T-helper 1 cell (primary cell): ENCODE measurements at regions not wholly inside any gene's neighbourhood (a gene's known extent, or its start where the extent isn't known, plus 50 kb on each side); places are given as distances from the start of the nearest gene placed in this dataset.
"Not testable (repeated sequence)": the region's sequence is repeated elsewhere in the genome, so short reads cannot be mapped to it uniquely, and the experiment has no call there.

Experiments
- DNase-seq, 5 donors: peaks; one replicate each; pipeline ENCODE4 v3.0.0-alpha.2; 2012 to 2020

DNA sequence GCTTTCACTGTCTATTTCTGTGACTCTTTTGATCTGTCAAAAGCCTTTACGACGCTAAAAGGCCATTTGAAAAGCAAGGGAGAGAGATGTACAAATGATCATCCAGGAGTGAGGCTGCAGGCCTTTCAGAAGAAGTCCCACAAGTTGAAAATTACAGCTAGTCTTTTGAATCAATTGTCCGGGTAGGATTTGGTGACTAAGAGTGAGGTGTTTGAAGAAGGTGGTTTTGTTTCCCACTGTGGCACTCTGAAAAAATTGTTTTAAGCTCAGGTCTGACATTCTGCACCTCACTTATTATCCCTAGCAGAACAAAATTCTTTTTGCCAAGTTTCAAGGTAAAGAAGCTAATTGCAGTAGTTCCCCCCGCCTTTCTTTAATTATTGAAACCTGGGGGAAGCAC, 50.8 kb upstream of the TMEM108 start:
- DNase-seq: no peak

DNA sequence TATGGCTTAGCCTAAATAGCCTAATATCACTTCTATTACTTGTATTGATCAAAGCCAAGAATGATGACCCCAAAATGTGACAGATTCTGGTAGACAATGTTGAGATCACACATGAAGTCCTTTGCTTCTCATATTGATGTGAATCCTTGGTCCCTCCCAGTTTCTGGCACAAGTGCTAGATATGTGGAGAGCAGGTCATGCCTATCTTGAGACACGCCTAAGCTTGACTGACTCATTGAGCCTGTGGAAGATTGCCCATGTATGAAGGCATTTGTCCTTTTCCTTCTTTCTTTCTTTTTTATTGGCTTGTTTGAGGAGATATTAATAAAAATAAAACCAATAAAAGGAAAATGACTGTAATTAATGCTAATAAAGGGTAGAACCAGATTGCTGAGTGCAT, 54.0 kb upstream of the TMEM108 start:
- no peak for DNase-seq

DNA sequence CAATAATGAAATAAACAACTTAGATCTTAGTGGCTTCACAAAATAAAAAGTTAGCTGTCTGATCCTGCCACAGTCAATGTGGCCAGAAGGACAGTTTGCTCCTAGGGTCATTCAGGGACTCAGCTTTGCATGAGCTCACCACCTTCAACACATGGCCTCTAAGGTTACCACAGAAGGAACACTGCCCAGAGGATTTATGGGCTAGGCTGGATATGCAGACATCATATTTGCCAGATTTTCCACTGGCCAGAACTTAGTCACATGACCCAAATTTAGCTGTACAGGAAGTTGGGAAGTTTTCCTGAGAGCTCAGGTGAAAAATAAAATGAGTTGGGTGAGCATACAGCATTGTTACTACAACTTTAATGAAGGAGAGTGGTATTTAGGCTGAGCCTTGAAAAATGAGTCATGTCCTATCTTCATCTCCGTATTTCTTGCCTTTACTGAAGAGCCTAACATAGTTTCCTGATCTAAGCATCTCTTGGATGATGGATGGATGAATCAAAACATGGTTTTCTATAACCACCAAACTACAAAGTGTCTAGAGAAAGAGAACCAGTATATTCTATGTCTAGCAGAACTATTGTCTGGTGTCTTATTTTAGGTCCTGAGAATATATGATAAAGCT, 54.9 kb upstream of the TMEM108 start:
- no peak for DNase-seq

DNA sequence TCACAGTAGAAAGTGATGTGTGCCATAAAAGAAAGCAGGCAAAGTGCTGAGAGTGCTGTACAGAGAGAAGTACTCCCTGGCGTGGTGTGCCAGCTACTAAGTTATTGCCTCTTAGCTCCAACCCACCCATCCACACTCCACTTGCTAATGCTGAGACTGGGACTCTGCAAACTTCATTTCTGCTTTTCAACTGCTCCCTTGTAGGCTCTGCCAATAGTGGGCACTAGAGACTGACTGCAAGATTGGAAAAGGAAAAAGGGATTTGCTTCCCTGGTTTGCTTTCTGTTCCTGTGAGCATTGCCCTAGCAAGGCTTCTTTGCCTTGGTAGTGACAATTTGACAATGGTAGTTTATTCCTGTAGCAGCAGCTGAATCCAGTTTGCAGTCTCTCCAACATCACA, 56.5 kb upstream of the TMEM108 start:
- DNase-seq: no peak

DNA sequence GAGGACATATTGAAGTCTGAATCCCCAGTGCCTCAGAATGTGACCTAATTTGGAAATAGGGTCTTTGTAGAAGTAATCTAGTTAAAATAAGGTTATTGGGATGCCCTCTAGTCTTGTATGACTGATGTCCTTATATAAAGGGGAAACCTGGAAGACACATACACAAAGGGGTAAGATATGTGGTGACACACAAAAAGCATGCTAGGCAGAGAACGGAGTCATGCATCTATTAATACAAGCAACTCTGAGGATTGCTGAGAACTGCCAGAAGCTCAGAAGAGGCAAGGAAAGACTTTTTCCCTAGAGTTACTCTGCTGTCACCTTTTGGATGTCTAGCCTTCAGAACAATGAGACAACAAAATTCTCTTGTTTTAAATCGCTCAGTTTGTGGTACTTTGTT, 58.1 kb upstream of the TMEM108 start:
- DNase-seq: no peak

DNA sequence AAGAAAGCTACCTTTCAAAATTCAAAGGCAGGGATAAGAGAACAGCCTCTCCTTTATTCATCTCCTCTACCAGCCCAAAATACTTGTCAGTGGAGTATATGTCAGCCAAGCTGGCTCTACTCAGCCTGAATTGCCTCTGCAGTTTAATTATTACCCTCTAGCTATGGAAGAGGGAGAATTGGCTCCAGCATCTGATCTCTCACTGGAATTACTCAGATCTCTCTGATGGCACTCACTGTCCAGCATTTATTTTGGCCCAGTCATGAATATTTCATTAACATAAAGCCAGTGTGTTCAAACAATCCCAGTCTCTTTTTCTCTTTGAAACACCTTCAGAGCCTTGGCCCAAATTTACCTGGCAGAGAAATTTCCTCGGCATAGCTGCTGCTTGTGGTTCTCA, 58.6 kb upstream of the TMEM108 start:
- no peak for DNase-seq

DNA sequence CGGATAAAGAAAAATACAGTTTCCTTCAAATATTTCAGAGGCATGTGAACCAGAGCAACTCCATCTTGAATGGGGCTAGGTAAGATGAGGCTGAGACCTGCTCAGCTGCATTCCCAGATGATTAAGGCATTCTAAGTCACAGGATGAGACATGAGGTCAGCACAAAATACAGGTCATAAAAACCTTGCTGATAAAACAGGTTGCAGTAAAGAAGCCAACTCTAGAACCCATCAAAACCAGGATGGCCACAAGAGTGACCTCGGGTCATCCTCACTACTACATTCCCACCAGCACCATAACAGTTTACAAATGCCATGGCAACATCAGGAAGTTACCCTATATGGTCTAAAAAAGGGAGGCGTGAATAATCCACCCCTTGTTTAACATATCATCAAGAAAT, 59.2 kb upstream of the TMEM108 start:
- DNase-seq: not testable (repeated sequence)

DNA sequence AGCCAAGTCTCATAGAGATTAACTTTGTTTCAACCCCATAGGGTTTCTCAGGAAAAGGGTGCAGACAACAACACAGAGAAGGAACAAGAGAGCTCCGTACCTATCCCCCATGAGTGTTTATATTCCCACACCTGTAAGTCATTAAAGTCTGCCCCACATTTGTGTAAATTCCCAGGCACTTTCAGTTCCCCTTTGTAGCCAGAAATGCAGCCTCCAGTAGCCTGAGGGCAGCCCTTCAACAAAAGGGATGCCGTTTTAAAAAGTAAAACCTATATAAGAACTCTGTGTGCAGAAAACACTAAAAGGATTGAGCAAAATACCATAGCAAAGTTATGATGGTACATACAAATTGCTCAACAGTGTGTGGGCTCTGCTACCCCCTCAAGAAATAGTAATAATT, 59.7 kb upstream of the TMEM108 start:
- DNase-seq: no peak

DNA sequence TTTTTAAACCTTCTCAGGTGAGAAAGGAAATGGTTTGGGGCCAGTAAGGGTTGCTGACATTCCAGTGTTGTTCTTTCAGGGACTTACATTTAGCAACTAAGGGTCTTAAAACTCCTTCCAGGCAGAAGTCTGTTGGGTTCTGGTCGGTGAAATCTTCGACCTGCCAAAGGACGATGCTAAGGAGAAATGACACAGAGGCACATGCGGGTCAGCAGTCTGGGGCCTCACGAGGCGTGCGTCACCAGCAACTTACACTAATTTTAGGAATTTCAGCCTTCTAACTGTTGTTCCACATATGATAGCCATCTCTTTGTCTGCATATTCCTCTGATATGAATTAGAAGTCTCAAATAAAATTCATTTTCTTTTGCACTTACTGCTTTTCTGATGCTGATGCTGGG, 64.1 kb upstream of the TMEM108 start:
- DNase-seq: no peak

DNA sequence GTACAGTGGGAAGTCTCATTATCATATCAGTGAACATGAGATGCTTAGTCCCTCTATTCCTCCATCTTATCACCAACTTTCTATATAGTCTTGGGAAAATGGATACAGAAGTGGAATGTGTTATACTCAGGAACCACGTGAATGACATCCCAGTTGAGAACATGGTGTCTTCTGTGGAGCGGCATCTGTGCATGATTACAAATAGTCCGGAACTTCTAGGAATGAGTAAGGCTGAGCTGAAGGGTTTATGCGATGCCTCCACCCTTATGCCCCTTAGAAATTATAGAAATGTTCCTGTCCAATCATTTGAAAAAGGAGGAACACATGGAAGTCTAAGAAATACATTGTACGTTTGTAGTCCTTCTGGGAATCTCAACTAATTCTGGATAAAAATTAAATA, 64.8 kb upstream of the TMEM108 start:
- no peak for DNase-seq

DNA sequence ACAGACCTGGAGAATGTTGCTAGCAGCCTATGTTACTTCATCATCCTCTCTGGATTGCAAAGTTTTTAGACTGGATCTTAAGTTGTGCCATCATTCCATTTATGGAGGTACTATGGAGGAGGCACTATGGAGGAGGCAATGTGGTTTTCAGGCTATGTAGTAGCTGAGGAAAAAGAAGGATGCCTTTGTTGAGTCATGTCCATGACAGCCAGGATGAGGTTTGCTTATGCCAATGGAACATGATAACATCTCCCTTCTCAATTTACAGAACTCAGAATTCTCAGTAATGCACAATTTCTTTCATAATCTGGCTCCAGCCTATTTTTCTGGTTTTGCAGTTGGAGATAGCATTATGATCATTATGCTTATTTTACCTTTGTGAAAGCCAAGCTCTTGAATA, 65.9 kb upstream of the TMEM108 start:
- no peak for DNase-seq

DNA sequence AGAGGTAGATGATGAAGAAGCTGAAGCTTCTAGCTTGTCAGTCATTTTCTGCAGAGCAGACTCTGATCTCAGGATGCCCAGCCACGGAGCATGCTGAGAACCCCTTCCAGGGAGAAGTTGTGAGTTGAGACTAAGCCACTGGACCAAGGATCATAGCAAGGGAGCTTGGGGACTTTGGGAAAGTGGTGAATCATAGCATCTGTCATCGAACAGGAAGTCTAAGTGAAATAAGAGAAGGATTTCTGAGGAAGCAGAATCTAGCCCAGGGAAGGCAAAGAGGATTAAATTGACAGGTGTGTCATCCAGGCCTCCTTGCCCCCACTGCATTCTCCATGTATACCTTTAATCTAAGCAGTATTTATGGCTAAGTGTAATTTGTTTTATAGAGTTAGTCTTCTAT, 71.8 kb upstream of the TMEM108 start:
- no peak for DNase-seq

DNA sequence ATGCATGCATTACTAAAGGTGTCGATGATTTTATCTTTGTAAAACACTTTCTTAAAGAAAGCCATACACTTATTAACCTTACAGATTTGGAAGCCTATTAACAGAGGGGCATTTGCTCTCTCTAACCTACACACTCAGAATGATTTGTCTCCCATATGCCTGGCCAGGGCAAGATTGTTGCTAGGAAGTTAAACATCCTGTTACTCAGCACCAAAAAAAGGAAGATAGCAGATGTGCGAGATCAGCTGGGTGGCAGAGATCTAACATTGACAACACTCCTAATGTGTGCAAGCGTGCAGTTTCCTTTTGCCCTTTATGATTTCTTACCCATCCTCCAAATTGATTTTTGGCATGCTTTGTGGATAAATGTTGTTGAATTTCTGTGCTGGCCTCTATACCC, 73.9 kb upstream of the TMEM108 start:
- no peak for DNase-seq

DNA sequence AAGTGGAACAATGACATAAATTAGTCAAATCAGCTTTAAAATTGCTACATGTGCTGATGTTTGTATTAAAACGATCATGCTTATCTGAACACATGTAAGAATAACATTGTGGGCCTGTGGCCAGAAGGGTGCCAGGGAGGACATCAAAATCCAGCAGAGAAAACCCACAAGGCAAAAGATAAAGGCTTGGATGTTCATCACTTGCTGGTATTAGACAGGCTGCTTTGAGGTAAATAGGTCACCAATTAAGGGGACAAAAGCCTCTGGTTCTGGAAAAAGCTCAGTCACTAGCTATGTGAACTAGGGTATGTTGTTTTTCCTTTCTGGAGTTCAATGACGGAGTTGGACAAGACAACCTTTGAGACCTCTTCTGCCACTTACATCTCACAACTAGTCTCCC, 74.4 kb upstream of the TMEM108 start:
- no peak for DNase-seq

DNA sequence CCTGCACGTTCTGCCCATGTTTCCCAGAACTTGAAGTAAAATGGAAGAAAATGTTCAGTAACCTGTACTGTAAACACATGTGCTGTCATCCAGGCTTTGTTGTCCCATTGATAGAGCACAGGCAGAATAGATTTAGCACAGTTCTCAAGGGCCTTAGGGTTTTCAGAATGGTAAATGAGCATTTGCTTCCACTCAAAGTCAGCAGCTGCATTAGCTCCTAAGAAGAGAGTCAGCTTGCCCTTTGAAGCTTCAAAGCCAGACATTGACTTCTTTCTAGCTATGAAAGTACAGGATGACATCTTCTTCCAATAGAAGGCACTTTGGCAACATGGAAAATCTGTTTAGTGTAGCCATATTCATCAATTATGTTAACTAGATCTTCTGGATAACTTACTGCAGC, 76.2 kb upstream of the TMEM108 start:
- DNase-seq: no peak

DNA sequence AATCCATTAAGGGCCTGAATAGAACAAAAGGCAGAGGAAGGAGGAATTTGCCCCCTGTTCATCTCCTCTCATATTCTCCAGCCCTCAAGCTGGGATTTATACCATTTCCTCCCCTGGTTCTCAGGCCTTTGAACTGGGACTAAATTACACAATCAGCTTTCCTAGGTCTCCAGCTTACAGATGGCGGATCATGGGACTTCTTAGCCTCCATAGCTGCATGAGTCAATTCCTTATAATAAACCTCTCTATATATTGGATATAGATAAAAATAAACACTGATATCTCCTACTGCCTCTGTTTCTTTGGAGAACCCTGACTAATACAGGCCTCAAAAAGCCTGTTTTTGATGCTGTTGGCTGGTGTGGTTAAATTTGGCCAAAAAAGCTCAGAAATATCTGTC, 84.5 kb upstream of the TMEM108 start:
- DNase-seq: no peak

DNA sequence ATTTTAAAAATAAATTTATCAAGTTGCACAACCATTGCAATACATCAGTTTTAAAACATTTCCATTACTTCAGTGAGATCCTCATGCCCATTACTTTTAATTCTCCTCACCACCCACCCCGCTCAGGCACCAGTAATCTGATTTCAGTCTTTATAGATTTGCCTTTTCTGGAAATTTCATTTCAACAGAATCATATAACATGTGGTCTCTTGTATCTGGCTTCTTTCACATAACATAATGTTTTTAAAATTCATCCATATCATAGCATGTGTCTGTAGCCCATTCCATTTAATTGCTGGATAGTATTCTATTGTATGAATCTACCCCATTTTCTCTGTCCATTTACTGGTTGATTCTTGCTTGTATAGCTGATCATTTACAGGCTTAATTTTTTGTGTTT, 110.3 kb upstream of the TMEM108 start:
- DNase-seq: no peak

DNA sequence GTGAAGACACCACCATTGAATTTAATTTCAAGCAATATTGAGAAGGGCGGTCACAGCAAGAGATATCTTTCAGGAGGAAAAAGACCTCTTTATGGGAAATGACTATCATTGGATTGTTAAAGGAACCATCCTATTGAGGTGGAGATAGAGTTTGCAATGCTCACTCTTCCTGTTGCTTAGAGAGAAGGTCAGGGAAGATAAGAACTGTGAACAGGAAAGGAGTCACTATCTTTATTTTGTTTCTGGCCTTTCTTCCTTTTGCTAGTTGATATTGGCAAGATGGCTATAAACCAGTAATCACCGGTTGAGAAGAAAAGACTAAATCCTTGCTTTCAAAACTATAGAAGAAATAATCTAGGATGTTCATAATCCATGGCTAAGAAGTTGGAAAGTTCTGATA, 112.1 kb upstream of the TMEM108 start:
- no peak for DNase-seq

DNA sequence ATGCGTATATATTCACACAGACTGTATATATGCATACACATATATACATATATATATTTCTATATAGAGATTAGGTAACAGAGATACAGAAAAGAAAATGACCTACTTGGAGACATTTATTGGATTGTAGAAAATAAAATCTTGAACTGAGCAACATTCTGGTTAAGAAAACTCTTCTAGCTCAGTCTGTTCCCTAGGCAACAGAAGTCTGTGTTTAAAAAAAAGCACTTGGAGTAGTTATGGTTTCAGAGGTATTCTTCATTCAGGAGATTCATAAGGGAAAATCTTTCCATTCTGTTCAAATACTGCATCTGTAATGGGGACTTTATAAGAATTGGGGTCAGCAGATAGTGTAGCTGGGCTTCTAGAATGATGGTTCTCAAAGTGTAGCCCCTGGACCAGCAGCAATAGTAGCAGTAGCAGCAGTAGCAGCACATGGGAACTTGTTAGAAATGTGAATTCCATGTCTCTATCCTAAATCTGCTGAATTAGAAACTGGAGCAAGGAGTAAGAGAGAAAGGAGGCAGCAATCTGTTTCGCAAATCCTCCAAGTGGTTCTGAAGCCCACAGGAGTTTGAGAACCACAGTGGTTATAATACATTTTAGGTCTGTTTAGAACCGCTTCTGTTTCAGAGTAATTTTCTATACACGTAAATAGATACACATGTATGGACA, 112.8 kb upstream of the TMEM108 start:
- DNase-seq: no peak

DNA sequence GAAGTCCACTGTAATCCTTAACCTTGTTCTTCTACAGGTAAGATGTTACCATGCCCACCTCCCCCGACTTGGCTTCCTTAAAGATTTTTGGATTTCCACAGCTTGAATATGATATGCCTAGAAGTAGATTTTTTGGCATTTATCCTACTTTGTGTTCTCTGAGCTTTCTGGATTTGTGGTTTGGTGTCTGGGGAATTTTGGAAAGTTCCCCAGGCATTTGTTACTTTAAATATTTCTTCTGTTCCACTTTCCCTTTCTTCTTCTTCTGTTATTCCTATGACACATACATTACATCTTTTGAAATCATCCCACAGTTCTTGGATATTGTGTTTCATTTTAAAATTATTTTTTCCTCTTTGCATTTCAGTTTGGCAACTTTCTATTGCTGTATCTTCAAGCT, 122.1 kb upstream of the TMEM108 start:
- DNase-seq: no peak

DNA sequence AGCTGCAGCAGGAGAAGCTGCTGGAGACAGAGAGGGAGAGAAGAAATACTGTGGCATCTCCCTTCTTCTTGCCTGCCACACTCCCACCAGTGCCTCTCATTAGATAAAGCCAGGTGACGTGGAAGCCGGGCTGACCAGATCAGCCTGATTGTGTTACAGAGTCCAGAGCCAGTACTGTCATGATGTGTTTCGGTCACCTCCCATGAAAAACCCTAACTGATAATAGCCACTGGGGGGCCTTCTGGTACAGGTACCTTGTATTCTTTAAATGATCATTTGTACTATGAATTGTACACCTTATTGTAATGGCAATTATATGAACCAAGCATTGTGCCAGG, 125.8 kb upstream of the TMEM108 start:
- no peak for DNase-seq

DNA sequence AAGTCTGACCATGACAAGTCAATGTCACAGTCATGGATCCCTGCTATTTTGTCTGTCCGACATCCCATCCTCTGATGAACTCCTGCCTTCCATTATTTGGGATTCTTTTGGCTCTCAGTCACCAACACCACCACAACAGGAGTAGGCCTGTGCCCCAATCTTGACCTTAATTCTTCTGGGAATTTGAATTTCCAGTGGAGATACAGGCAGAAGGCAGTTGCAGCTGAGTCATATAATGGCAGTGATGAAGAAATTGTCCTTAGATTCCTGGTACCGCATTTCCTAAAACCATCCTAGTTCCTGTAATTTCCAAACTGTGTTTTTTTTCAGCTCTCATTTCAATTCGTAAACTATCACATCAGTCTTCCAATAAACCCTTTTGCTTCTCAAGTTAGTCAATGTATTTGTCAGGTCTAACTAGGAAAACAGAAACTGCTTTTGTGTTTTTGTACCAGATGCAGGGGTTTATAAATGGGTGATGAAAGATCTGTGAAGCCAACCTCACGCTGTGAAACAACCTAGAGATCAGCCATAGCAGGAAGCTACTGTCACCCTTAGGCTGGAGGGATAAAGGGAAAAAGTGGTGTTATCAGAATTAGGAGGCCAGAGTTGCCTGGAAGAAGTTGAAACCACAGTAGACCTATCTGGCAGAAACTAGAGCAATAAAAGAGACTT, 126.3 kb upstream of the TMEM108 start:
- DNase-seq: no peak

DNA sequence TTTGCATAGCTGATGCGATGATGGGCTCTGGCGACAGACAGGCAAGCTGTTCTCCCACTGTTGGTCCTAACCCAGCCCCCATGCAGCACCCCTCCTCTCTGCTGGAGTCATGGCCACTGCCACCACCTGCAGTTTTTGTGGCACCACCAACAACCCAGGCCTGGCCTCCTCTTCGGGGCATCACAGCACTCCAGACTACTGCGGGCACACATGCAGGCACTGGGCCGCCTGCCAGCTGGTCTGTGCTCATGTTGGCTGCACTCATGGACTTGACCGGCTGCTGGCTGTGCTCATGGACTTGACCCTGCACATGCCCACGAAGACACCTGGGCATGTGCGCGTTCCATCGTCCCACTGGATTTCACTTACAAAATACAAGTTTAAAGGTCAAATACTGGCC, 130.9 kb upstream of the TMEM108 start:
- DNase-seq: no peak

DNA sequence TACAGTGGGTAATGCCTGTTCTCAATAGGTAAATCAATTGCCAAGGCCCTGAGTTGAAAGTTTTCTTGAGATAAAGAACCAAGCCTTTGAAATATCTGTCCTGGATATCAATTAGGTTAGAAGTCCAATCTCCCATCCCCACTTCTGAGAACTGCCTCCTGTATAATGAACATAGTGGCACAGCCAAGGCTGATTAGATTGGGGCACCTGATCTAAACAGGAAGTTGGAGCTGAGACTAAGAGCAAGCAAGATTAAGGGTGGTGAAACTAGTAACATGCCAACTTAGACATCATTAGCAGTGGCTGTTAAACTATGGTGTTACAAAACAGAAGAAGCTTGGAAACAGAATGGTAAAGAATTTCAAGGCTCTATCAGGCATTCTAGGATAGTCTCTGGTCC, 137.7 kb upstream of the TMEM108 start:
- DNase-seq: no peak

DNA sequence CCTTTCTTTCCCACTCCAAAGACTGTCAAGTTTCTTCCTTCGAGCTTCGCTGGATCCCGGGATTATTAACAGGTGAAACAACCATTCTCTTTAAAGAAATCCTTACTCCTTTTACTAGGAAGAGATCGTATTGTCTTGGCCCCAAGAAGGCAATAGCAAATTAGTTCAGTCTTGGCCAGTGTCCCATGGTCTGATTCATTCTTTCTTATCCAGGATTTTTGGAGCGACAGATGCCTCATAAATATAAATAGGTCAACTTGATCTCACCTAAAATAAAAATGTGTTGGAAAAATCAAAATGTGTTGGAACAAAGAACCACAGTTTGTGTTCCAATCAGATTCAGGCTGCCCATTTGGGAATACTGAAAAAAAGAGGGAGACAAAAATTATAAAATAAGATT, 140.1 kb upstream of the TMEM108 start:
- no peak for DNase-seq
